ENCODE measurements at regions not wholly inside any gene's neighbourhood (a gene's known extent, or its start where the extent isn't known, plus 50 kb on each side); places are given as distances from the start of the nearest gene placed in this dataset.
A peak's percentile ranks its signal among the peaks of the same experiment; 100 is the strongest.

GRCh38 chr17:15177343-15177742 lies 87.8 kb downstream of the PMP22 start:
- no peaks in the 10 kb centered on the region for H3K27me3 ChIP-seq (ENCODE audit: insufficient read depth, low read depth, severe bottlenecking)

GRCh38 chr17:15175356-15175755 lies 89.8 kb downstream of the PMP22 start:
- TF ChIP-seq CTCF (IDR thresholded peaks at IDR 0.05; ENCODE audit: low read depth, low read length) = no peak
- no peaks in the 10 kb centered on the region for H3K9me3 ChIP-seq (ENCODE audit: severe bottlenecking)
- no peak overlapping the region for H3K27ac ChIP-seq
- DNase-seq = no peak
- no peak overlapping the region for H3K4me3 ChIP-seq (ENCODE audit: low read depth, low read length)
- no peaks in the 10 kb centered on the region for H3K36me3 ChIP-seq
- no peaks in the 10 kb centered on the region for H3K27me3 ChIP-seq (ENCODE audit: insufficient read depth, low read depth, severe bottlenecking)

More at GRCh38 chr17:15177343-15177742, 87.8 kb downstream of the PMP22 start:
- TF ChIP-seq CTCF (IDR thresholded peaks at IDR 0.05; ENCODE audit: low read depth, low read length) = no peak
- Histone ChIP-seq H3K9me3 (ENCODE audit: severe bottlenecking) (no peaks in the 10 kb centered on the region), H3K27ac (no peak overlapping the region), H3K4me3 (ENCODE audit: low read depth, low read length) (no peak overlapping the region), H3K36me3 (no peaks in the 10 kb centered on the region)
- no peak for DNase-seq

- 0 out of 2 replicates have a peak overlapping the region, but pooled peaks have one; percentile 20 for H3K27ac ChIP-seq
- no peaks in the 10 kb centered on the region for H3K36me3 ChIP-seq
- H3K9me3 ChIP-seq (ENCODE audit: severe bottlenecking) = no peaks in the 10 kb centered on the region
- no peak overlapping the region for H3K4me3 ChIP-seq (ENCODE audit: low read depth, low read length)
- H3K27me3 ChIP-seq (ENCODE audit: insufficient read depth, low read depth, severe bottlenecking) = no peaks in the 10 kb centered on the region
- peak; percentile 85 for TF ChIP-seq CTCF (IDR thresholded peaks at IDR 0.05; ENCODE audit: low read depth, low read length)
- DNase-seq = peak; percentile 83
Observed at GRCh38 chr17:15171167-15172047, 93.7 kb downstream of the PMP22 start.

- H3K4me3 ChIP-seq (ENCODE audit: low read depth, low read length) = no peak overlapping the region
- H3K27me3 ChIP-seq (ENCODE audit: insufficient read depth, low read depth, severe bottlenecking) = no peaks in the 10 kb centered on the region
- no peak for TF ChIP-seq CTCF (IDR thresholded peaks at IDR 0.05; ENCODE audit: low read depth, low read length)
- H3K36me3 ChIP-seq = no peaks in the 10 kb centered on the region
- no peak overlapping the region for H3K27ac ChIP-seq
- no peak for DNase-seq
- H3K9me3 ChIP-seq (ENCODE audit: severe bottlenecking) = no peaks in the 10 kb centered on the region
Observed at GRCh38 chr17:15169676-15170075, 95.5 kb downstream of the PMP22 start.

DNA sequence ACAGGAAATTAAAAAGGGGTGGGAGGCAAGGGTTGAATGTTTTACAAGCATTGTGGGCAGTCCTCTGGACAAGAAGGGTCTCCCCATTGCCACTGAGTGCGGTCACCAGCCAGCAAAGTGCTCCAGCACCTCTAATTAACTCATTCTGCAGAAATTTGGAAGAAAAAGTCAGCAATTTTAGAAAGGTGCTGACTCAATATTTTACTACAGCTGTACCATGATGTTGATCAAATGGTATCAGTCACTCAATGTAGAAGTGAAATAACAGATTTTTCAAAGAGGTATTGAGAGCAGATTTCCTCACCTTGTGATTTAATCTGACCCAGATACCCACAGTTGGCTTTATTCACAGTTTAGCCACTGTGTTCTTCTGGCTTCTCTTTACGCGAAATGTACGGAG lies 96.7 kb downstream of the PMP22 start:
- Histone ChIP-seq H3K27ac (no peak overlapping the region), H3K36me3 (no peaks in the 10 kb centered on the region), H3K9me3 (ENCODE audit: severe bottlenecking) (no peaks in the 10 kb centered on the region), H3K4me3 (ENCODE audit: low read depth, low read length) (no peak overlapping the region), H3K27me3 (ENCODE audit: insufficient read depth, low read depth, severe bottlenecking) (no peaks in the 10 kb centered on the region)
- TF ChIP-seq CTCF (IDR thresholded peaks at IDR 0.05; ENCODE audit: low read depth, low read length) = no peak
- DNase-seq = no peak

Data from WERI-Rb-1 (cell line).